GM23338 (cell line): ENCODE measurements at regions not wholly inside any gene's neighbourhood (a gene's known extent, or its start where the extent isn't known, plus 50 kb on each side); places are given as distances from the start of the nearest gene placed in this dataset.

Source experiments
- ATAC-seq: fragments of 200-7000 bp; cut with Tn5 transposase; 3 replicates; pipeline ENCODE4 v1.9.1; 2020
- DNase-seq: peaks from one replicate; pipeline ENCODE4 v3.0.0-alpha.2; 2015; ENCODE audit warnings: low spot score
- H2AFZ ChIP-seq: fragments of 200-600 bp; sonication (generic); 2 replicates; pipeline ENCODE4 v1.8.0; 2016; ENCODE audit warnings: antibody characterized with exemption, mild to moderate bottlenecking, moderate library complexity
- H3F3A ChIP-seq: fragments of 200-600 bp; sonication (generic); replicated peaks from 2 replicates; pipeline ENCODE4 v1.8.0; 2017; ENCODE audit warnings: antibody characterized with exemption, mixed run types, low read depth
- H3K27ac ChIP-seq: fragments of 200-600 bp; sonication (generic); 2 replicates; pipeline ENCODE4 v1.6.1; 2016; ENCODE audit warnings: low read depth
- H3K27me3 ChIP-seq: fragments of 200-600 bp; sonication (generic); 2 replicates; pipeline ENCODE4 v1.8.0; 2016; ENCODE audit warnings: mild to moderate bottlenecking, mixed run types, moderate library complexity; ENCODE audit not compliant: insufficient read depth
- H3K36me3 ChIP-seq: fragments of 200-600 bp; sonication (generic); 2 replicates; pipeline ENCODE4 v1.8.0; 2016; ENCODE audit warnings: mild to moderate bottlenecking; ENCODE audit not compliant: insufficient read depth
- H3K4me1 ChIP-seq: fragments of 200-600 bp; sonication (generic); 2 replicates; pipeline ENCODE4 v1.8.0; 2016; ENCODE audit warnings: mild to moderate bottlenecking, moderate library complexity; ENCODE audit not compliant: insufficient read depth
- H3K4me2 ChIP-seq: fragments of 200-600 bp; sonication (generic); 2 replicates; pipeline ENCODE4 v1.7.1; 2017; ENCODE audit warnings: mixed run types
- H3K4me3 ChIP-seq: fragments of 200-600 bp; sonication (generic); 2 replicates; pipeline ENCODE4 v1.6.1; 2016; ENCODE audit warnings: mixed run types
- H3K79me2 ChIP-seq: fragments of 200-600 bp; sonication (generic); replicated peaks from 2 replicates; pipeline ENCODE4 v1.8.0; 2017; ENCODE audit warnings: mild to moderate bottlenecking; ENCODE audit not compliant: insufficient read depth
- H3K9me2 ChIP-seq: fragments of 200-600 bp; sonication (generic); 2 replicates; pipeline ENCODE4 v1.8.0; 2017; ENCODE audit not compliant: insufficient read depth
- H4K20me1 ChIP-seq: fragments of 200-600 bp; sonication (generic); replicated peaks from 2 replicates; pipeline ENCODE4 v1.8.0; 2017; ENCODE audit warnings: mild to moderate bottlenecking; ENCODE audit not compliant: insufficient read depth
- H3K27ac Mint-ChIP-seq: 2 replicates; pipeline ENCODE4 v1.8.0; 2020; ENCODE audit warnings: inconsistent platforms, mild to moderate bottlenecking, moderate library complexity, mixed read lengths
- H3K27me3 Mint-ChIP-seq: 3 replicates; pipeline ENCODE4 v1.8.0; 2022; ENCODE audit warnings: low read depth, mild to moderate bottlenecking, moderate library complexity, mixed read lengths, inconsistent platforms; ENCODE audit not compliant: insufficient read depth, poor library complexity
- H3K36me3 Mint-ChIP-seq: 3 replicates; pipeline ENCODE4 v1.8.0; 2021; ENCODE audit warnings: low read depth, mild to moderate bottlenecking, inconsistent platforms, moderate library complexity, mixed read lengths
- H3K4me1 Mint-ChIP-seq: 3 replicates; pipeline ENCODE4 v1.8.0; 2020; ENCODE audit warnings: mild to moderate bottlenecking, inconsistent platforms, mixed read lengths
- H3K4me3 Mint-ChIP-seq: 3 replicates; pipeline ENCODE4 v1.8.0; 2021; ENCODE audit warnings: moderate library complexity, mild to moderate bottlenecking, inconsistent platforms, mixed read lengths
- H3K9me3 Mint-ChIP-seq: 3 replicates; pipeline ENCODE4 v1.8.0; 2020; ENCODE audit warnings: moderate library complexity, mild to moderate bottlenecking, inconsistent platforms, mixed read lengths
- CREB1 ChIP-seq: fragments of 250-450 bp; sonication (Bioruptor Pico); IDR thresholded peaks from 2 replicates; pipeline ENCODE4 v1.5.0; 2020; ENCODE audit warnings: low read depth, mild to moderate bottlenecking, moderate library complexity
- EZH2 ChIP-seq: fragments of 200-600 bp; sonication (generic); IDR thresholded peaks from one replicate; pipeline ENCODE4 v1.8.0; 2017; ENCODE audit warnings: antibody characterized with exemption, mild to moderate bottlenecking, low read depth; ENCODE audit not compliant: unreplicated experiment
- JUNB ChIP-seq: IDR thresholded peaks from one replicate; pipeline ENCODE4 v1.6.1; 2016; ENCODE audit warnings: antibody characterized with exemption; ENCODE audit not compliant: unreplicated experiment
- NANOG ChIP-seq: IDR thresholded peaks from 2 replicates; pipeline ENCODE4 v1.6.1; 2016; ENCODE audit warnings: antibody characterized with exemption, borderline replicate concordance
- POLR2AphosphoS5 ChIP-seq: IDR thresholded peaks from 2 replicates; pipeline ENCODE4 v1.6.1; 2016; ENCODE audit warnings: antibody characterized with exemption, low read depth
- ZNF114 ChIP-seq: fragments of 250-450 bp; sonication (Bioruptor Pico); IDR thresholded peaks from 2 replicates; pipeline ENCODE4 v1.5.0; 2020; ENCODE audit warnings: mild to moderate bottlenecking, moderate library complexity
- ZNF331 ChIP-seq: fragments of 250-450 bp; sonication (Bioruptor Pico); IDR thresholded peaks from 2 replicates; pipeline ENCODE4 v1.5.0; 2020; ENCODE audit warnings: low read depth, mild to moderate bottlenecking, moderate library complexity
- TF ChIP-seq, protein P1 (sequence below): IDR thresholded peaks from one replicate; pipeline ENCODE4 v1.6.1; 2018; ENCODE audit warnings: antibody characterized with exemption; ENCODE audit not compliant: unreplicated experiment
- TF ChIP-seq, protein P2 (sequence below): fragments of 250-450 bp; sonication (Bioruptor Pico); IDR thresholded peaks from 2 replicates; pipeline ENCODE4 v1.5.0; 2020; ENCODE audit warnings: mild to moderate bottlenecking, moderate library complexity
- TF ChIP-seq, protein P3 (sequence below), 2 experiments: fragments of 200-600 bp in 1 of 2; sonication (generic) in 1 of 2; conservative IDR thresholded peaks; 2 replicates each; pipeline versions ENCODE4 v1.5.1 to v1.6.1; 2016 to 2017; ENCODE audit warnings: antibody characterized with exemption in 2 of 2, low read depth in 2 of 2, mild to moderate bottlenecking in 2 of 2, moderate library complexity in 1 of 2

DNA sequence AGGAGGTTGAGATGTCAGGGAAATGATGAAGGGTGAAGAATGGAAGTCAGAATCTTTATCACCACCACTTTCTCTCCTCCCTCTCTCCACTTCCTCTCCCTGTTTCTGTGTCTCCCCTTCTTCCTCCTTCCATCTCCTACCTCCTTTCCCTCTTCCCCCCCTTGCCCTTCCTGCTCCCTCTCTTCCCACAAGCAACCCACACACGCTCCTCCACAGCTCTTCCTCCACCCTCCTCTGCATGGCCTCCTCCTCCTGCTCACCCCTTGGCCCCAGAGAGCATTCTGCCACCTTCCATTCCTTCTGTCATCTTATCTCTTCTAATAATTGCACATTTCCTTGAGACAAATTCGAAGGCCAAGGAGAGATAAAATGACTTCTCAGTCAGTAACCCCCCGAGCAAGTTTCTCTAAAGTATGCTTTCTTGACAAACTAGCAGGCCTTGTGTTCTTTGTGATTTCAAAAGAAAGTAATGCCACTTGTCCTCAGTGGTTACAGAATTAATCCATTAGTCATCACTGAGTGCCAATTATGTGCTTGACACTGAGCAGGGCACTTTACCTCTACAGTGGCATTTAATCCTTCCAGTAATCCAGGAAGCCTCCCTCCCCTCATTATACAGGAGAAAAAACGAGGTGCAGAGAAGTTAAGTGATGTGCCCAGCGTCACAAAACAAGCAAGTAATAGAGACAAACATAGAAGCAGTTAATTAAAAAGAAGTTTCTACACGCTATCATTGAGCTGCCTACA is 72.3 kb upstream of the CCL1 start:
- no peak overlapping the region for H3K4me3 Mint-ChIP-seq
- no peaks in the 10 kb centered on the region; the same call in 2 of the 3 replicates for H3K9me3 Mint-ChIP-seq
- Histone ChIP-seq H3K36me3 (no peaks in the 10 kb centered on the region), H3K4me2 (no peak overlapping the region), H3K4me1 (no peaks in the 10 kb centered on the region; the same call in 1 of the 2 replicates), H3K9me2 (no peaks in the 10 kb centered on the region), H4K20me1 (no peaks in the 10 kb centered on the region), H2AFZ (no peak overlapping the region), H3K27me3 (no peaks in the 10 kb centered on the region), H3K27ac (no peak overlapping the region), H3F3A (no peaks in the 10 kb centered on the region), H3K4me3 (no peak overlapping the region), H3K79me2 (no peaks in the 10 kb centered on the region)
- H3K4me1 Mint-ChIP-seq: peaks cover 15% of the 10 kb centered on the region
- H3K36me3 Mint-ChIP-seq: no peaks in the 10 kb centered on the region
- ATAC-seq (no peak), DNase-seq (no peak)
- H3K27ac Mint-ChIP-seq: no peak overlapping the region
- TF ChIP-seq ZNF331 (CRISPR knock-in tag) (no peak), NANOG (no peak), ZNF114 (CRISPR knock-in tag) (no peak), CREB1 (CRISPR knock-in tag) (no peak), JUNB (no peak), POLR2AphosphoS5 (no peak), EZH2 (no peak)
- TF ChIP-seq, protein P1, sequence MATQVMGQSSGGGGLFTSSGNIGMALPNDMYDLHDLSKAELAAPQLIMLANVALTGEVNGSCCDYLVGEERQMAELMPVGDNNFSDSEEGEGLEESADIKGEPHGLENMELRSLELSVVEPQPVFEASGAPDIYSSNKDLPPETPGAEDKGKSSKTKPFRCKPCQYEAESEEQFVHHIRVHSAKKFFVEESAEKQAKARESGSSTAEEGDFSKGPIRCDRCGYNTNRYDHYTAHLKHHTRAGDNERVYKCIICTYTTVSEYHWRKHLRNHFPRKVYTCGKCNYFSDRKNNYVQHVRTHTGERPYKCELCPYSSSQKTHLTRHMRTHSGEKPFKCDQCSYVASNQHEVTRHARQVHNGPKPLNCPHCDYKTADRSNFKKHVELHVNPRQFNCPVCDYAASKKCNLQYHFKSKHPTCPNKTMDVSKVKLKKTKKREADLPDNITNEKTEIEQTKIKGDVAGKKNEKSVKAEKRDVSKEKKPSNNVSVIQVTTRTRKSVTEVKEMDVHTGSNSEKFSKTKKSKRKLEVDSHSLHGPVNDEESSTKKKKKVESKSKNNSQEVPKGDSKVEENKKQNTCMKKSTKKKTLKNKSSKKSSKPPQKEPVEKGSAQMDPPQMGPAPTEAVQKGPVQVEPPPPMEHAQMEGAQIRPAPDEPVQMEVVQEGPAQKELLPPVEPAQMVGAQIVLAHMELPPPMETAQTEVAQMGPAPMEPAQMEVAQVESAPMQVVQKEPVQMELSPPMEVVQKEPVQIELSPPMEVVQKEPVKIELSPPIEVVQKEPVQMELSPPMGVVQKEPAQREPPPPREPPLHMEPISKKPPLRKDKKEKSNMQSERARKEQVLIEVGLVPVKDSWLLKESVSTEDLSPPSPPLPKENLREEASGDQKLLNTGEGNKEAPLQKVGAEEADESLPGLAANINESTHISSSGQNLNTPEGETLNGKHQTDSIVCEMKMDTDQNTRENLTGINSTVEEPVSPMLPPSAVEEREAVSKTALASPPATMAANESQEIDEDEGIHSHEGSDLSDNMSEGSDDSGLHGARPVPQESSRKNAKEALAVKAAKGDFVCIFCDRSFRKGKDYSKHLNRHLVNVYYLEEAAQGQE: no peak
- TF ChIP-seq, protein P2, sequence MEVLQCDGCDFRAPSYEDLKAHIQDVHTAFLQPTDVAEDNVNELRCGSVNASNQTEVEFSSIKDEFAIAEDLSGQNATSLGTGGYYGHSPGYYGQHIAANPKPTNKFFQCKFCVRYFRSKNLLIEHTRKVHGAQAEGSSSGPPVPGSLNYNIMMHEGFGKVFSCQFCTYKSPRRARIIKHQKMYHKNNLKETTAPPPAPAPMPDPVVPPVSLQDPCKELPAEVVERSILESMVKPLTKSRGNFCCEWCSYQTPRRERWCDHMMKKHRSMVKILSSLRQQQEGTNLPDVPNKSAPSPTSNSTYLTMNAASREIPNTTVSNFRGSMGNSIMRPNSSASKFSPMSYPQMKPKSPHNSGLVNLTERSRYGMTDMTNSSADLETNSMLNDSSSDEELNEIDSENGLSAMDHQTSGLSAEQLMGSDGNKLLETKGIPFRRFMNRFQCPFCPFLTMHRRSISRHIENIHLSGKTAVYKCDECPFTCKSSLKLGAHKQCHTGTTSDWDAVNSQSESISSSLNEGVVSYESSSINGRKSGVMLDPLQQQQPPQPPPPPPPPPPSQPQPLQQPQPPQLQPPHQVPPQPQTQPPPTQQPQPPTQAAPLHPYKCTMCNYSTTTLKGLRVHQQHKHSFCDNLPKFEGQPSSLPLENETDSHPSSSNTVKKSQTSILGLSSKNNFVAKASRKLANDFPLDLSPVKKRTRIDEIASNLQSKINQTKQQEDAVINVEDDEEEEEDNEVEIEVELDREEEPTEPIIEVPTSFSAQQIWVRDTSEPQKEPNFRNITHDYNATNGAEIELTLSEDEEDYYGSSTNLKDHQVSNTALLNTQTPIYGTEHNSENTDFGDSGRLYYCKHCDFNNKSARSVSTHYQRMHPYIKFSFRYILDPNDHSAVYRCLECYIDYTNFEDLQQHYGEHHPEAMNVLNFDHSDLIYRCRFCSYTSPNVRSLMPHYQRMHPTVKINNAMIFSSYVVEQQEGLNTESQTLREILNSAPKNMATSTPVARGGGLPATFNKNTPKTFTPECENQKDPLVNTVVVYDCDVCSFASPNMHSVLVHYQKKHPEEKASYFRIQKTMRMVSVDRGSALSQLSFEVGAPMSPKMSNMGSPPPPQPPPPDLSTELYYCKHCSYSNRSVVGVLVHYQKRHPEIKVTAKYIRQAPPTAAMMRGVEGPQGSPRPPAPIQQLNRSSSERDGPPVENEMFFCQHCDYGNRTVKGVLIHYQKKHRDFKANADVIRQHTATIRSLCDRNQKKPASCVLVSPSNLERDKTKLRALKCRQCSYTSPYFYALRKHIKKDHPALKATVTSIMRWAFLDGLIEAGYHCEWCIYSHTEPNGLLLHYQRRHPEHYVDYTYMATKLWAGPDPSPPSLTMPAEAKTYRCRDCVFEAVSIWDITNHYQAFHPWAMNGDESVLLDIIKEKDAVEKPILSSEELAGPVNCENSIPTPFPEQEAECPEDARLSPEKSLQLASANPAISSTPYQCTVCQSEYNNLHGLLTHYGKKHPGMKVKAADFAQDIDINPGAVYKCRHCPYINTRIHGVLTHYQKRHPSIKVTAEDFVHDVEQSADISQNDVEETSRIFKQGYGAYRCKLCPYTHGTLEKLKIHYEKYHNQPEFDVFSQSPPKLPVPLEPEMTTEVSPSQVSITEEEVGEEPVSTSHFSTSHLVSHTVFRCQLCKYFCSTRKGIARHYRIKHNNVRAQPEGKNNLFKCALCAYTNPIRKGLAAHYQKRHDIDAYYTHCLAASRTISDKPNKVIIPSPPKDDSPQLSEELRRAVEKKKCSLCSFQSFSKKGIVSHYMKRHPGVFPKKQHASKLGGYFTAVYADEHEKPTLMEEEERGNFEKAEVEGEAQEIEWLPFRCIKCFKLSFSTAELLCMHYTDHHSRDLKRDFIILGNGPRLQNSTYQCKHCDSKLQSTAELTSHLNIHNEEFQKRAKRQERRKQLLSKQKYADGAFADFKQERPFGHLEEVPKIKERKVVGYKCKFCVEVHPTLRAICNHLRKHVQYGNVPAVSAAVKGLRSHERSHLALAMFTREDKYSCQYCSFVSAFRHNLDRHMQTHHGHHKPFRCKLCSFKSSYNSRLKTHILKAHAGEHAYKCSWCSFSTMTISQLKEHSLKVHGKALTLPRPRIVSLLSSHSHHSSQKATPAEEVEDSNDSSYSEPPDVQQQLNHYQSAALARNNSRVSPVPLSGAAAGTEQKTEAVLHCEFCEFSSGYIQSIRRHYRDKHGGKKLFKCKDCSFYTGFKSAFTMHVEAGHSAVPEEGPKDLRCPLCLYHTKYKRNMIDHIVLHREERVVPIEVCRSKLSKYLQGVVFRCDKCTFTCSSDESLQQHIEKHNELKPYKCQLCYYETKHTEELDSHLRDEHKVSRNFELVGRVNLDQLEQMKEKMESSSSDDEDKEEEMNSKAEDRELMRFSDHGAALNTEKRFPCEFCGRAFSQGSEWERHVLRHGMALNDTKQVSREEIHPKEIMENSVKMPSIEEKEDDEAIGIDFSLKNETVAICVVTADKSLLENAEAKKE: no peak
- TF ChIP-seq, protein P3, sequence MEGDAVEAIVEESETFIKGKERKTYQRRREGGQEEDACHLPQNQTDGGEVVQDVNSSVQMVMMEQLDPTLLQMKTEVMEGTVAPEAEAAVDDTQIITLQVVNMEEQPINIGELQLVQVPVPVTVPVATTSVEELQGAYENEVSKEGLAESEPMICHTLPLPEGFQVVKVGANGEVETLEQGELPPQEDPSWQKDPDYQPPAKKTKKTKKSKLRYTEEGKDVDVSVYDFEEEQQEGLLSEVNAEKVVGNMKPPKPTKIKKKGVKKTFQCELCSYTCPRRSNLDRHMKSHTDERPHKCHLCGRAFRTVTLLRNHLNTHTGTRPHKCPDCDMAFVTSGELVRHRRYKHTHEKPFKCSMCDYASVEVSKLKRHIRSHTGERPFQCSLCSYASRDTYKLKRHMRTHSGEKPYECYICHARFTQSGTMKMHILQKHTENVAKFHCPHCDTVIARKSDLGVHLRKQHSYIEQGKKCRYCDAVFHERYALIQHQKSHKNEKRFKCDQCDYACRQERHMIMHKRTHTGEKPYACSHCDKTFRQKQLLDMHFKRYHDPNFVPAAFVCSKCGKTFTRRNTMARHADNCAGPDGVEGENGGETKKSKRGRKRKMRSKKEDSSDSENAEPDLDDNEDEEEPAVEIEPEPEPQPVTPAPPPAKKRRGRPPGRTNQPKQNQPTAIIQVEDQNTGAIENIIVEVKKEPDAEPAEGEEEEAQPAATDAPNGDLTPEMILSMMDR (conservative IDR thresholded peaks at IDR 0.05; ENCODE audit: low read depth in 2 of 2): no peak
- peaks cover 6% of the 10 kb centered on the region for H3K27me3 Mint-ChIP-seq
